ENCODE measurements at regions not wholly inside any gene's neighbourhood (a gene's known extent, or its start where the extent isn't known, plus 50 kb on each side); places are given as distances from the start of the nearest gene placed in this dataset.
"Not testable (repeated sequence)": the region's sequence is repeated elsewhere in the genome, so short reads cannot be mapped to it uniquely, and the experiment has no call there.

DNA sequence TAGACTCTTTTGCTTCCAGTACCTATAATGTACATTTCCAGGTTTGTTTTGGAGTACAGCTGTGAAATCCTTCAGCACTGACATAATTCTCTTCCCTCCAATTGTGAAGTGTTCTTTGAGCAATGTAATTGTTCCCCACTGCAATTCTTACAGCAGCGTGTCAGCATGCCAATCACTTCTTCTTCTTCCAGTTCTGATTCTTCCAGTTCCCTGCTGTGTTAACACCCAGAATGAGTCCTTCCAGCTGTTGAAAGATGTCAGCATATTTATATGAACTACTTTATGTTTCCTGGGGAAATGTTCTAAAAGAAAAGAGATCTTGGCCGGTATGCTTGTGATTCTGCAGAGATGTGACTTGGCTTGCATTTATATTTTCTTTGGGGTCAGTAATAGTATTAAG, 213.9 kb downstream of the UNC5CL start:
- no peak for DNase-seq

DNA sequence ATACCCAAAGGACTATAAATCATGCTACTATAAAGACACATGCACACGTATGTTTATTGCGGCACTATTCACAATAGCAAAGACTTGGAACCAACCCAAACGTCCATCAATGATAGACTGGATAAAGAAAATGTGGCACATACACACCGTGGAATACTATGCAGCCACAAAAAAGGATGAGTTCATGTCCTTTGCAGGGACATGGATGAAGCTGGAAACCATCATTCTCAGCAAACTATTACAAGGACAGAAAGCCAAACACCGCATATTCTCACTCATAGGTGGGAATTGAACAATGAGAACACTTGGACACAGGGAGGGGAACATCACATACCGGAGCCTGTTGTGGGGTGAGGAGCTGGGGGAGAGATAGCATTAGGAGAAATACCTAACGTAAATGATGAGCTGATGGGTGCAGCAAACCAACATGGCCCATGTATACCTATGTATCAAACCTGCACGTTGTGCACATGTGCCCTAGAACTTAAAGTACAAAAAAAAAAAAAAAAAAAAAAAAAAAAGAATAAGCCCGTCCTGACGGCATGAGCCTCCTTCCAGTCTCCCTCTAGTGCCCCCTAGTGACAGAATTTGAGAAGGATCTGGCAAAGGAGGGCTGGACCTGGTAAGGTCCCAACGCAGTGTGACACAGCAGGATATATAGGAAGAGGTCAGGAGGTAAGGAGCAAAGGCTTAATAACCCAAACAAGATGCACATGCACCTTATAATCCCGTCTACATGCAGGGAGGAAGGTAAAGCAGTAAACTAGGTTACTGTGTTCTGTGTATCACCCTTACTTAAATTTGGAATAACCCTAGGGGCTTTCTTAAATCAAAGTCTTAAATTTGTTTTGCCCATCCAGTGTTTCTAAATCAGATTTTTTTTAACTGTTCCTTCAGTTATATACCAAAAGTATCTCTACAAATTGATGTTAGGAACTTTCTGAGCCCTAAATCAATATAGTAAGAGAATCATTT, 214.8 kb downstream of the UNC5CL start:
- not testable (repeated sequence) for DNase-seq

DNA sequence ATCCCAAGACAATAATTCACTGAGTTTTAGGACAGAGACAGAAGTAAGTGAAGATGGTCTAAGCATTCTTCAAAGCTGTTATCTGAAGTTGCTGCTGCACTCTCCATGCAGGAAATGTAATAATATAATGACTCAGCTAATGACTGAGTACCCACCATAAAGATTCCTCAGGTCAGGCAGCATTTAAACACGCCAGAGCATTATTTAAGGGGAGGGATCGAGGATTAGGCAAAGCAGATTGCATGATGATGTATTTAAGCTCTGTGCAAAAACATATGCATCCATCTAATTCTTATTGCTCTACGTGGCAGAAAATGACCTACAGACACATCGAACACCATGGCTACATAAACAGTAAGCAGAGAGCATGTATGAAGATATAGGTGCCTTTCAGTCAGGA, 216.4 kb downstream of the UNC5CL start:
- no peak for DNase-seq

DNA sequence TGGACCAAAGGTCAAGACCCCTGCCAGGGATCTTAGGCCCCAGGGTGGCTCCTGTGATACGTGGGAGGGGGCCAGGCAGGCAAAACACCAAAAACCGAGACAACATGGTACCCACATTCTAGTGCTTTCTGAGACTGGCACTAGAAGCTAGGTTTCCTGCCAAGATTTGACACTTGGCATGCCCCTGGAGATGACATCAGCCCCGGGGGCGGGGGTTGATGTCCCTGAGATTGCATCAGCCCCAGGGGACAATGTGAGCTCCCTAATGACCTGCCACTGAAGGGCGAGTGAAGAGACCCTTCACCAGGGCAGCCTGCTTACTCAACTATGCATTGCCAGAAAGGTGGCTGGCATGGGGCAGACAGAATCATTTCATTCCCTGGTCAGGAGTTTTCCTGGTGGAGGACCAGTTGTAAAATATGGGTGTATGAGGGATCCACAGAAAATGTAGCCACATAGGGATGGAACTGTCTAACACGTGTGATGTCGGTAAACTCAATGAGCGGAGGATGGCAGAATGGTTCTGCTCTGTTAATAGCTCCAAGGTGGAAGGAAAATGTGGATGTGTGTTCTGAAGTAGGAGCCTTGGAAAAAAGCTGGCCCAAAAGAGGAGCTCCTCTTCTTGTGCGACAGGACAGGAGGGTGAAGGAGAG, 219.7 kb downstream of the UNC5CL start:
- DNase-seq, result no peak

- DNase-seq, result no peak
These were observed 221.7 kb downstream of the UNC5CL start for GRCh38 chr6:40817369-40817768.

GRCh38 chr6:40816601-40817000, 222.4 kb downstream of the UNC5CL start:
- no peak for DNase-seq

GRCh38 chr6:40815731-40816130, 223.3 kb downstream of the UNC5CL start:
- no peak for DNase-seq

- no peak for DNase-seq
These were observed 223.0 kb upstream of the LRFN2 start for GRCh38 chr6:40810171-40810570.

GRCh38 chr6:40809627-40810026, 222.5 kb upstream of the LRFN2 start:
- no peak for DNase-seq

- DNase-seq, result no peak
These were observed 220.3 kb upstream of the LRFN2 start for GRCh38 chr6:40807484-40807883.

DNA sequence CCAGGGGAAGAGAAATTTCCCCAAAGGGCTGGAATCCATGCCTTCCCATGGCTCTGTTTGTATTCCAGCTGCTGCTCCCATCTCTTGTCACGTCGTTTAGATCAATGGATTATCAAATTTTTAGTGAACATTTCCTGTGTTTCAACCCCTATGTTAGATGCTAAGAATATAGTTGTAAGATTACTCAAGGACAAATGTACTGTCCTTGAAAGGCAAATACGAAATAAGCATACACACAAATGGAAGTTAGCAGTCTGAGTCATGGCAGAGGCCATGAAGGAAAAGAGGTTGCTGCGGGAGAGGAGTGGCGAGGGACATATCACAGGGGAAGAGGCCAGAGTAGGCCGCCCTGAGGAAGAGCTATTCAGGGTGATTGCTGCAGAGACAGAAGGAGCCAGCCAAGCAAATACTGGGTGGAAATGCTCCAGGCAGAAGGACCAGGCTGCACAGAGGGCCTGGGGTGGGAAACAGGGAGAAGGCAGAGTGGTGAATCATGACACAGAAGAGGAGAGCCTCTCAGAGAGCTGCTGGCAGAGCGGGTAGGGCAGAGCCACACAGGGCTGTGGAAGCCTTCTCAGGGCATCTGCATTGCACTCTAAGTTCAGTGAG, 219.2 kb upstream of the LRFN2 start:
- DNase-seq, result no peak

- DNase-seq, result no peak
These were observed 218.2 kb upstream of the LRFN2 start for GRCh38 chr6:40805336-40805735.

DNA sequence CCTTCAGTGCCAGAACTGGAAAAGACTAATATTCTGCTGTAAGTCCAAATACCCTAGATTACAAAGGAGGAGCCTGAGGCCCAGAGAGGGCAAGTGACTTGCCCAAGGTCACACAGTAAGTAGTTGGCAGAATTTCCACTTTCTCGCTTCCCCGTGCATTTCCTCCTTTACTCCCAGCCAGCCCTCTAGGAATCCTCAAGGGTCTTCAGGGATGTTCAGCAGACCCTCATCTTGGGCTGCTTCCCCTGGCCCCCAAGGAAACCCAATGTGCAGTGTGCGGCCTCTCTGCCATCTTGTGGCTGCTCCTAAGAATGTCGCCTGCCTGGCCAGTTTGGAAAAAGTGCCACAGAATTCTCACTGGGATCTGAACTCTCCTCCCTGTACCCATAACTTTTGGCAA, 217.7 kb upstream of the LRFN2 start:
- no peak for DNase-seq

GRCh38 chr6:40803897-40804702, 216.9 kb upstream of the LRFN2 start:
- no peak for DNase-seq

DNA sequence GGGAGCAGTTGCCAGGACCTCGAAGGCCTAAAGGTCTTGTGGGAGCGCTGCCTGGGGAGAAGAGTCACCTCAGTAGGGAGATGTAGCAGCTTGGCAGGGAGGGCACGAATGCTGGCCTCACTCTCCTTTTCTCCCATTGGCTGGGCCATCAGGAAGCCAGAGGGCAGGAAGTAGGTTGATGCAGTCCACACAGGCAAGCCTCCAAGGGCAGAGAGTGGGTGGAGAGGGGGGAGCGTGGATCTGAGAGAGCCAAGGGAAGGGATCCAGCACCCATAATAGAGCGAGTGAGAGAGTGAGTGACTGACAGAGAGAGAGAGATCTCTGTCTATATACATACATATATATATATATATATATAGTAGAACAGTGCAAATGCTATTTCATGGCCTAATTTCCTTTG, 215.3 kb upstream of the LRFN2 start:
- no peak for DNase-seq

- DNase-seq, result no peak
These were observed 212.4 kb upstream of the LRFN2 start for GRCh38 chr6:40799296-40800140.

DNA sequence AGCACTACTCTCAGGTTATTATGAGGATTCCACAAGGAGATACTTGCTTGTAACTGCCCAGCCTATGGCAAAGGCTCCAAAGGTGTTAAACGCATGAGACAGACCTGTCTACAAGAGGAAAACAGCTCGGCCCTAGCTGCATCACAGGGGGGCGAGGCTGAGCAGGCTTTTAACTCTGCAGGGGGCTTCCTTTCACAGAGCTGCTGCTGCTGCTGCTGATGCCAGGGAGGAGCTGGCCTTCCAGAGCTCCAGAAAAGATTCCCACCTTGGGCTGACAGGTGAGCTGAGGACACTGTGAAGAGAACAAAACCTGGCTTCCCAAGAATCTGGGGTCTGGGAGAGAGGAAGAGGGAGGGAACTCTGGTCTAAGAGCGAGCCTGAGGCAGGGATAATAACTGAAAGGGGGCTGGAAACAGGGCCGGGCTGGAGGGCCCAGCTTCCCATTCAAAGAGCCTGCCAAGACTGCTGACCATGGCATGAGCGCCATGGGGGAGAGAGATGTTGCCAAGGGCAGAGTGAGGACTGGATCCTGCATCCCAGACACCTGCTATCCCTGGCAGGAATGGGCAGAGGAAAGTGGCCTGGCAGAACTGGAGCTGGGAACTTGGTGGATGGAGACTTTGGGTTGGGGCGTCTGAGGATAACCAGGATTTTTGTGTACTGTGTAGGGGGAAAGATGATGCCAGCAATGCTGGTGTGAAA, 211.1 kb upstream of the LRFN2 start:
- DNase-seq, result no peak

GRCh38 chr6:40796260-40797221, 209.4 kb upstream of the LRFN2 start:
- DNase-seq, result no peak

DNA sequence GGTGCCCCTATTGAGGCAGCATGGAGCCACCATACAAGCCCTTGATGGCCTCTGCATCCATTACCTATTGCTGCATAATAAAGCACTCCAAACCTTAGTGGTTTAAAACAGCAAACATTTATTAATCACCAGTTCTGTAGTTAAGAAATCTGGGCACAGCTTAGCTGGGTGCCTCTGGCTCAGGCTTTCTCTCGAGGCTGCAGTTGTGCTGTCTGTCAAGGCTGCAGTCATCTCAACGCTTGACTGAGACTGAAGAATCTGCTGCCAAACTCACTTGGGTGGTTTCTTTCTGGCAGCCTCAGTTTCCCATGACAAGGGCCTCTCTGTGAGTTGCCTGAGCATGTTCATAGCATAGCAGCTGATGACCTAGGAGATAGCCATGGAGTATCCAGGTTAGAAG, 207.4 kb upstream of the LRFN2 start:
- DNase-seq, result no peak

DNA sequence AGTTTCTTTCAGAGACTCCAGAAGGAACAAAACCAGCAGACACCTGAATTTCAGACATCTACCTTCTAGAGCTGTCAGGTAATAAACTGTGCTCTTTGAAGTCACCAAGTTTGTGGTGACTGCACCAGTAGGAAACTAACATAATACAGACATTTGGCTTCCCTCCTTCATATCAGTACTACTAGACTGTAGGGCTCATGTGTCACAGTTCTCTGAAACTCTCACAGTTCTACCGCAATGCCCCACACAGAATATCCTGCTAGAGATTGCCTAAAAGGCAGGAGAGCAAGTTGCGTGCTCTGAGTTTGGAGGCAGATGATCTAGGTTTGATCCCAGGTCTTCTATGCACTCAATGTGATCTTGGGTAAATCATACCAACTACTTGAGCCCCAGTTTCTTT, 205.0 kb upstream of the LRFN2 start:
- no peak for DNase-seq
